NCI-H1048 (cell line): ENCODE measurements at regions not wholly inside any gene's neighbourhood (a gene's known extent, or its start where the extent isn't known, plus 50 kb on each side); places are given as distances from the start of the nearest gene placed in this dataset.

Experiments used
- DNase-seq: peaks from one replicate; lab custom pipeline; 2025; lab: John Stamatoyannopoulos, UW

- no peak for DNase-seq
These were observed 153.5 kb upstream of the RPL38 start for GRCh38 chr17:74049967-74050458.

- DNase-seq, result no peak
These were observed 152.1 kb upstream of the RPL38 start for GRCh38 chr17:74051348-74051747.

DNA sequence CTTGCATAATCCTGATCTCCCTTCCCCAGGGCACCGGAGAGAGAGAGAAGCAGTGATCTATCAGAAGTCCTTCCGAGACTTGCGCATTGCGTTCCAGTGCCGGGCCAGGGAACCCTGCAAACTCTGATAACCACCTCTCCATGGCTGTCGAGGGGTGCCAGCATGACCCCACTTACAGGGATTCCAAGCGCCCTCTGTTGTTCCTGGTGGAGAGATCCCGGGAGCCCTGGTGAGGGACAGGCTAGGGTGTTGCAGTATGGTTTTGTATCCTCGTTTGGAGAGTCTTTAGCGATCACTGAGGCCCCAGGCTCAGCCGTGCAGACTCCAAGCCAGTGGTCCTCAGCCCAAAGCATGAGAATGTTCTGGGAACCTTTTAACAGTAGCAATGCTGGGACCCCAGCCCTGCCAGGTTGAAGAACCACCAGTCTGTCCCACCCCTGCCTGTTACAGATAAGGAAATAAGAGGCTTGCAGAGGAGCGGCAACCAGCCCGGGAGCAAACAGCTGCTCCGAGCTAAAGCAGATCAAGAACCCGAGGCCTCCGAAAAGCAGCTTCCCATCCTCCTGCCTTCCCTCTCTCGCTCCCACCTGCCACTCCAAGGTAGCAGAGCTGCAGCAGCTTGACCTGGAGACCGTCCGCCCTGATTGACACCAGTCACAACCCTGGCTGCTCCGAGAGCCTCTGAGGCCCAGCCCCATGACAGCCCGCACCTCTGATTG lies 150.3 kb upstream of the RPL38 start:
- no peak for DNase-seq

DNA sequence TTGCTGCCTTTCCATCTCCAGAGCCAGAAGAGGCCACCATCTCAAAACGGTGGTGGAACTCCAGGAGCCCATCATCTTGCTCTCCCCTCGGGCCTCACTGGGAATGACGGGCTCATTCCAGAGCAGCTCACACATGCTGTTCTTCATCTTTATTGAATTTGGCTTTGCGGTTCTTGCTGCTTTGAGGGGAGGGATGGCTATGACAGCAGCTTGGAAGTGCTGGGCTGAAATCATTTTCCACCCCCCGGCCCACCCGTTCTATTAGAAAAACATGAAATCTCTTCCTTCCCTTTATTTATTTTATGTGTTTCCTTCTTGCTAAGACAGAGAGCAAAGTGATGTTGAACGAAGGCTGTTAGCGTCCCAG lies 149.8 kb upstream of the RPL38 start:
- DNase-seq, result no peak

GRCh38 chr17:74054249-74054648 lies 149.2 kb upstream of the RPL38 start:
- DNase-seq, result no peak

- DNase-seq, result no peak
These were observed 147.8 kb upstream of the RPL38 start for GRCh38 chr17:74055508-74056160.

DNA sequence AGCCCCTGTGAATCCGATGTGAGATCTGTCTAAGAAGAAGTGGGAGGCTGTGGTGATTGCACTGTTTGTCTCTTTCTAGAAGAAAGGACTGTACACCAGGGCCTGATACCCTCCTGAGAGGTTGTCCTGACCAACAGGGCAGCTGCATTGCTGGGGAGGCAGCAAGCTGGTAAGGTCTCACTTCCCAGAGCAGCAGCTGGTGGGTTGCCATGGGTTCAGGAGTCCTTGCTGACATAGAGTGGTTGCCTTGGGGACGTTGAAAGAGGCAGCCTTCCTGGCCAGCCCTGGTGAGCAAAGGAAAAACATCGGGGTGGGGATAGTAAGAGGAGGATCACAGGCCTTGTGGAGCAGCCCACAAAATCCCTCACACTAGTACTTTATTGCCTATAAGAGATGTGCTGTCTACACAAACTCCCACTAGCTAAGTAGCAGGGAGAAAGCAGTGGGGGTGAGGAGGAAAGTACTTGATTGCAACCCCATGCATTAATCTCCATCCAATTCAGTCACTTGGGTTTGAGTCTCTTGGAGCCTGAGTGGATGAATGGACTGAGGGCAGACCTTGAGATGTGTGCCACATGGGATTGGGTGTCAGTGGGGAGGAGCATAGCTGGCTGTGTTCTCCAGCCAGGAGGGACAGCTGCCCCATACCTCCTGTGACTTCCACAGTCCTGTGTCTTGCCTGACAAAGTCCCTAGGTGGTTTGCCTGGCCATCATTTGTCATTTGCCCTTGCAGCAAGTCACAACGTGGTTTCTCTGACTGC lies 143.8 kb upstream of the RPL38 start:
- DNase-seq, result no peak

DNA sequence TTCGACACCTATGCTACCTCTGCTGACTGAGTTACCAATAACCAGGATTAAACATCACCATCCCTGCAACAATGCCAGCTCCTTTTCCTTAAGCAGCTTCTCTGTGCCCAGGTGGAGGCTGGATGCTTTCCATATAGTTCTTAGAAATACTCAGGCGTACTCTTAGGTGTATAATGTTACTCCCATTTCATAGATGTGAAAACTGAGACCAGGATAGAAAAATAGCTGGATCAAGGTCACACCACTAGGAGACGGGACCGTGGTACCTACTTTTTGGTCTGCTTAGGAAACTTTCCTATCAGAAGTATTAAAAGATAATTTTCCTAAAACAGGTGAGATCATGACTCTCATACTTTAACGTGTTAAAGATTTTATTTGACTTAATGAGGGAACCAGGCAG lies 141.7 kb upstream of the RPL38 start:
- DNase-seq, result no peak

- no peak for DNase-seq
These were observed 141.2 kb upstream of the RPL38 start for GRCh38 chr17:74062234-74062633.

- no peak for DNase-seq
These were observed 140.0 kb upstream of the RPL38 start for GRCh38 chr17:74063439-74063838.

DNA sequence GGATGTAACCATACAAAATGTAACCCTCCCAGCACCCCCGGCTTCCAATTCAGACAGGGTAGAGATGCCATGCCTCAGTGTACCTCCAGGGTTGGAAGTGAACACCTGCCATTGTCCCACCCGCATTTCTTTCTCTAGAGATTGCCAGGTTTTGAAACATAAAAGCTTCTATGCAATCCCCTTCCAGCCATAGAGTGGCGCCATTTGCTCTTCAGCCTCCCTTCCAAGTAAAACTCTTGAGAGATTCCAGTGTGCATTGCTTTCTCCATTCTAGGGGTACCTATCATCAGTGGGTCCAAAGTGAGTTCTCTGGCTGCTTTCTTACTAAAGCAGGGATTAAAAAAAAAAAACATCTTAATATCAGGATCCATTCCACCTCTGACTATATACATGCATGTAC lies 133.1 kb upstream of the RPL38 start:
- no peak for DNase-seq

GRCh38 chr17:74070998-74071679 lies 132.3 kb upstream of the RPL38 start:
- DNase-seq, result no peak

DNA sequence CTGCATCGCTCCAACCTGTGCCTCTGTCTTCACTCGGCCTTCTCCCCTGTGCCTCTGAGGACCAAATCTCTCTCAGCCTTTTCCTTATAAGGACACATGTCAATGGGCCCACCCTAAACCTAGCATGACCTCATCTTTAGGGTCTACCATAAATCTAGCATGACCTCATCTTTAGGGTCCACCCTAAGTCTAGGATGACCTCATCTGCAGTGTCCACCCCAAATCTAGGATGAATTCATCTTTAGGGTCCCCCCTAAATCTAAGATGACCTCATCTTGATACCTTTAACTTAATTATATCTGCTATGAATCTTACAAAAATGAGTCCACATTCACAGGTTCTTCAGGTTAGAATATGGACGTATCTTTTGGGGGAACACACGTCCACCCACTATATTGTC lies 131.1 kb upstream of the RPL38 start:
- no peak for DNase-seq

- no peak for DNase-seq
These were observed 127.0 kb upstream of the RPL38 start for GRCh38 chr17:74076446-74076845.

- no peak for DNase-seq
These were observed 126.2 kb upstream of the RPL38 start for GRCh38 chr17:74077231-74077630.

GRCh38 chr17:74078363-74078941 lies 125.0 kb upstream of the RPL38 start:
- no peak for DNase-seq

GRCh38 chr17:74079537-74080300 lies 123.8 kb upstream of the RPL38 start:
- DNase-seq, result no peak

DNA sequence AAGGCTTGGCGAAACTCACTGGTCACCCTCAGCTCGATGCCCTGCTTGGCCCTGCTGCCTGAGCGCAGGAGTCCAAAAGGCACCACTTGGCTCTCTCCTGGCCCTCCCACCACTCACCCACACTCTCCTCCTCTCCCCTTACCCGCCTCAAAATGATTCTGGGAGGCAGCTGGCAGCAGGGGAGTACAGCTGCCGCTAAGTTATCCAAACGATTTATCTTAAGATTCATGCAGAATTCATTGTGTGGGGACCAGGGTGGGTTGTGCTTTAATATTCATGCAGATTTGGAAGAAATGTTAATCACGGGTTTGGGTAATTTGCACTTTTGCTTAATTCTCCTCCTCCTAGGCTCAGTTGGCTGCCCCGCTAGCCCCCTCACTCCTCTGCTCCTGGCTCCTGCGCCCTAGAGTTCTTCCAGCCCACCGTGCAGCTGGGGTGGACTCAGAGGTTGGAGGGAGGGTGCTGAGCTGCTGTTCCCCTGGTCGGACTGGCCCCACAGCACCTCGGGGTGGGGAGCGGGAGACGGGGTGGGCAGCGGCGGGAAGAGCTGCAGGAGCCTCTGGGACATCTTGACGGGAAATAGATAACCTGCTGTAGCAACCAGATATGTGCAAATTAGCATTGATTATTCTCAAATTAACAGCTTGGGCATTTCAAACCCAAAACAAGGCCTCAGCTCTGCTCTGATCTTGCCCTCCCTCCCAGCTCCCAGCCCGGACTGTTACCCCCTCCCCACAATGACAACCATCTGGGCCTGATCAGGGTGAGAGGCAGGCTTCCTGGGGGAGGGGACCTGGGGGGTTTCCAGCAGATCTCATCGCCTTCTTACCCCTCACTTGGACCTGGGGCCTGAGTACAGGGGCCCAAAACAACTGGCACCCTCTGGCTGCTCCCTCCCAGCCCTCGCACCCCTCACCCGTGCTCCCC lies 122.6 kb upstream of the RPL38 start:
- DNase-seq, result no peak

DNA sequence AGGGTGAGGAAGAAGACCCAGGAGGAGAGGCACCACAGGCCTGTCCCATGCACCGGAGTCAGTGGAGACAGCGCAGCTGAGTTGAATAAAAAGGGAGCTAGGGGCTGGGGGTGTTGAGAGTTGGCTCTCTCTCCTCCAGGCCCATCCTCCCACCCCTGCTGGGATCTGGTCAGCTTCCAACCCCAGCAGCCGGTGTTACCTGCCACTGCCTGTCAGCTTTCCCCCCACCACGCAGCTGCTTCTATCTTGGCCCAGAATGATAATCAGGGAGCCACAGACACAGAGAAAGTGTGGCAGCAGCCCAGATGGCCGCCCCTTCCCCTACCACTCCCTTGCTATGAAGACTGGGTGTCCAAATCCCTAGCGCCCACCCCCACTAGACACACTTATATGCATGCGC lies 120.6 kb upstream of the RPL38 start:
- no peak for DNase-seq

GRCh38 chr17:74083321-74083720 lies 120.2 kb upstream of the RPL38 start:
- no peak for DNase-seq
